ENCODE measurements at regions not wholly inside any gene's neighbourhood (a gene's known extent, or its start where the extent isn't known, plus 50 kb on each side); places are given as distances from the start of the nearest gene placed in this dataset.

- no peak for ATAC-seq
- Histone ChIP-seq H3K4me1 (no peaks in the 10 kb centered on the region), H3K4me2 (no peak overlapping the region), H3K4me3 (no peak overlapping the region), H3K27ac (no peak overlapping the region), H3K9me3 (no peaks in the 10 kb centered on the region)
- no peak for DNase-seq (ENCODE audit: low read depth in 1 of 2, low spot score in 1 of 2)
- ChIA-PET POLR2A (no interaction called here), CTCF (no interaction called here)
- TF ChIP-seq FOSB (CRISPR knock-in tag; IDR thresholded peaks at IDR 0.05) (no peak), HMGXB4 (CRISPR knock-in tag; IDR thresholded peaks at IDR 0.05; ENCODE audit: borderline replicate concordance) (no peak), RARB (CRISPR knock-in tag; IDR thresholded peaks at IDR 0.05) (no peak), GATA3 (IDR thresholded peaks at IDR 0.05; ENCODE audit: borderline replicate concordance) (no peak), RNF2 (IDR thresholded peaks at IDR 0.05; ENCODE audit: borderline replicate concordance, low read depth) (no peak), HDAC2 (IDR thresholded peaks at IDR 0.05) (no peak), RFX5 (IDR thresholded peaks at IDR 0.05) (no peak), RCOR1 (IDR thresholded peaks at IDR 0.05; ENCODE audit: low read depth, low read length) (no peak), TFCP2L1 (CRISPR knock-in tag; IDR thresholded peaks at IDR 0.05) (no peak), MAZ (IDR thresholded peaks at IDR 0.05; ENCODE audit: borderline replicate concordance, low read depth, low read length) (no peak), EHF (CRISPR knock-in tag; IDR thresholded peaks at IDR 0.05) (no peak), EHMT2 (IDR thresholded peaks at IDR 0.05; ENCODE audit: low read depth) (no peak), CHD4 (IDR thresholded peaks at IDR 0.05; ENCODE audit: borderline replicate concordance) (no peak), ATOH8 (CRISPR knock-in tag; IDR thresholded peaks at IDR 0.05; ENCODE audit: low read depth) (no peak), ZFP36 (IDR thresholded peaks at IDR 0.05; ENCODE audit: borderline replicate concordance, partially characterized antibody) (no peak), BCL3 (IDR thresholded peaks at IDR 0.05) (no peak), JUNB (IDR thresholded peaks at IDR 0.05) (no peak)
- WGBS (ENCODE audit: missing lambda C conversion rate) = 48% methylated on average over 2 of the region's 2 CpGs
- FAIRE-seq = no peak
Measured at GRCh38 chr14:30132196-30132595, 204.5 kb upstream of the PRKD1 start.

GRCh38 chr14:30134936-30135335 is 207.3 kb upstream of the PRKD1 start:
- H3K9me3 ChIP-seq = no peaks in the 10 kb centered on the region
- no peak overlapping the region for H3K4me3 ChIP-seq
- no peak overlapping the region for H3K27ac ChIP-seq
- ChIA-PET CTCF (no interaction called here), POLR2A (no interaction called here)
- 40% methylated on average over 5 of the region's 5 CpGs for WGBS (ENCODE audit: missing lambda C conversion rate)
- ATAC-seq (no peak), DNase-seq (ENCODE audit: low read depth in 1 of 2, low spot score in 1 of 2) (no peak), FAIRE-seq (no peak)
- no peak for TF ChIP-seq MYC (IDR thresholded peaks at IDR 0.05; ENCODE audit: borderline replicate concordance, low read length)
- TF ChIP-seq POLR2AphosphoS2 (conservative IDR thresholded peaks at IDR 0.05; ENCODE audit: low read length) = no peak
- TF ChIP-seq HOXB13 (CRISPR knock-in tag; IDR thresholded peaks at IDR 0.05; ENCODE audit: low read depth) = no peak
- no peak for TF ChIP-seq EP300 (IDR thresholded peaks at IDR 0.05)
- no peak for TF ChIP-seq CTCF (IDR thresholded peaks at IDR 0.05)
- no peak for TF ChIP-seq RCOR1 (IDR thresholded peaks at IDR 0.05; ENCODE audit: low read depth, low read length)
- TF ChIP-seq MAZ (IDR thresholded peaks at IDR 0.05; ENCODE audit: borderline replicate concordance, low read depth, low read length) = no peak
- H3K4me2 ChIP-seq = no peak overlapping the region
- no peaks in the 10 kb centered on the region for H3K4me1 ChIP-seq
